GM19023 (cell line): ENCODE measurements at regions not wholly inside any gene's neighbourhood (a gene's known extent, or its start where the extent isn't known, plus 50 kb on each side); places are given as distances from the start of the nearest gene placed in this dataset.
A peak's percentile ranks its signal among the peaks of the same experiment; 100 is the strongest.
"Not testable (repeated sequence)": the region's sequence is repeated elsewhere in the genome, so short reads cannot be mapped to it uniquely, and the experiment has no call there.

Experiments used
- ATAC-seq: cut with Tn5 transposase; IDR thresholded peaks from one replicate; pipeline ENCODE4 v1.9.1; 2021; ENCODE audit warnings: mild to moderate bottlenecking, moderate library complexity; ENCODE audit not compliant: unreplicated experiment

DNA sequence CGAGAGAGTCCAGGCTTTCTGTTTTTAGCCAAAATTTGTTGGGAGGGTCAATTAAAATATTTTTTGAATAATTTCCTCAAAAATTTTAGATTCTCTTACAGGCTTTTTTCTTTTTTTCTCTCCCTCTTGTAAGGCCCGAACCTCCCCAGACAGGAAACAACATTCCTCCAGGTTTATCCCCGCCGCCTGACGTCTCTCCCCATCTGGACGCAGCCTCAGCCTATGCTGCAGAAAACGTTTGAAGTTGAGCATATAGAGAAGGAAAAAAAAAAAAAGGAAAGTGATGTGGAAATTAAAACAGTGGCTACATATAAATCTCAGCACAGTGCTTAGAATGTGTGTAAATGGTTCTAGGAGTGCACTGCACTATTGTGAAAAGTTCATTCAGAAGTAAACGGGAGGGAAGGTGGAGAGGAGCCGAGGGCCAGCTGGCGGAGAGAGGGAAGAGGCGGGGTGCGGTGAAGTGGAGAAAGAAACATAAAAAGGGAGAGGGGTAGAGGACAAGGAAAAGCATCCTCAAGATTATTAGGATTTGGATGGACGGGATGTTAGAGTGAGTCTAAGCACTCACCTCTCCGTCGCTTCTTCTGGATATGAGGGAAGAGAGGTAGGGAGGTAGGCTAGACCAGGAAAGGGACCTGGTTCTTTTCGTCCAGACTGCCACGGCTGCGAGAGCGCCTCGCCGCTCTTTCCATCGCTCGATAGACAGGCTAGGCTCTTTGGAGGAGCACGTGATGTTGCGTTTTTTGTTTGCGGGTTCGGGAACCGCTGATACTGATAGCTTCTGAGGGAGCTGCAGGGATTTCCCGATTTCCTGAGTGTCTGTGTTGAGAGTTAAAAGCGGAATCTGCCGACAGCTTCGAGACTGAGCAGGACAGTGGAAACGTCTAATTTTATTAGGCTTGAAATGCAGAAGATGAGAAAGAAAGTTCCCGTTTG, 98.7 kb downstream of the TRIM27 start:
- no peak for ATAC-seq

DNA sequence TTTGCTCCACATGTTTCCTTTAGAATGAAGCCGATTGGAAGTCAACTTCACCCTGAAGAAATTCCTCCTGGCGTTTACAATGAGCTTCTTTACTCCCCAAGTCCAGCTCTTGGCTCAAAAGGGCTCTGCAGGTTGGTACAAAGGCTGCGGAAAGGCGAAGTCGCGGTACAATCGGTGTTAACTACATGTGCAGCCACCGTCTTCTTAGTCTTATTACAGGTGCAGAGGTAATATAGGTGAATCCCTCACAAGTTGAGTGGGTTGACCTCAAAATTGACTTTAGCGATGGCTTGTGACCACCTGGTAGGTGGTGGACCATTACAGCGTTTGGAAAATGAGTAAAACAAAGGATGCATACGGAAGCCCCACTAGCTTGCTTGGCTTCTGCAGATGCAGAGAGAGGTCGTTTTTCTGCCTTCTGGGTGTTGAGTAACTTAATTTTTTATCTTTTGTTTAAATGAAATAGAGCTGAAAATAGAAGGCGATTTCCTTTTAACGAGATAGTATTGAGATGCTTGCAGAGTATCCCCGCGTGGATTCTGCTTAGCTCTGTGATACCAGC, 98.0 kb downstream of the TRIM27 start:
- ATAC-seq = no peak

DNA sequence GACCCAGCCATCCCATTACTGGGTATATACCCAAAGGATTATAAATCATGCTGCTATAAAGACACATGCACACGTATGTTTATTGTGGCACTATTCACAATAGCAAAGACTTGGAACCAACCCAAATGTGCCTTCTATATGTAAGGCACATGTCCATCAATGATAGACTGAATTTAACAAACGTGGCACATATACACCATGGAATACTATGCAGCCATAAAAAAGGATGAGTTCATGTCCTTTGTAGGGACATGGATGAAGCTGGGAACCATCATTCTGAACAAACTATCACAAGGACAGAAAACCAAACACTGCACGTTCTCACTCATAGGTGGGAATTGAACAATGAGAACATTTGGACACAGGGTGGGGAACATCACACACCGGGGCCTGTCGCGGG, 92.1 kb downstream of the TRIM27 start:
- not testable (repeated sequence) for ATAC-seq

DNA sequence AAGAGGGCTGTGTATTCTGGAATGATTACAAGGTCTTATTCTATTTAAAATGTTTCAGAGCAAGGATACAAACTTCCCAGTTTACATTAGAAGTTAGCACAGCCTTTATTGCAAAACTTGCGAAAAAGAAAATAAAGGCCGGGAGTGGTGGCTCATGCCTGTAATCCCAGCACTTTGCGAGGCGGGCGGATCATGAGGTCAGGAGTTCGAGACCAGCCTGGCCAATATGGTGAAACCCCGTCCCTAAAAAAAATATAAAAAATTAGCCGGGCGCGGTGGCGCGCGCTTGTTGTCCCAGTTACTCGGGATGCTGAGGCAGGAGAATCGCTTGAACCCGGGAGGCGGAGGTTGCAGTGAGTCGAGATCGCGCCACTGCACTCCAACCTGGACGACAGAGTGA, 87.1 kb downstream of the TRIM27 start:
- ATAC-seq = not testable (repeated sequence)

DNA sequence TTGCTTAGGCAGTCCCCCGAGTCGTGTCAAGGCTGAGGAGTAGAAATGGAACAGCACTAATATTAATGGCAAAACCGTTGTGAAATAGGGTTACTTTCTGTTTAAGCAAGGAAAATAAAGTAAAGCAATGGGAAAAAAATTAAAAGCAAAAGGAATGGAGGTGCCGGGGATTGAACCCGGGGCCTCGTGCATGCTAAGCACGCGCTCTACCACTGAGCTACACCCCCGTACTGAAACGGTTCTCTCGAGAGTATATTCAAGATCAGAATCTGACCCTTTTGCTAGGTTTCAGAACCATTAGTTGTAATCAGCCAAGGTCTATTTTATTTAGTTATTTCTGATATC, 85.5 kb downstream of the TRIM27 start:
- ATAC-seq = peak; percentile 58

DNA sequence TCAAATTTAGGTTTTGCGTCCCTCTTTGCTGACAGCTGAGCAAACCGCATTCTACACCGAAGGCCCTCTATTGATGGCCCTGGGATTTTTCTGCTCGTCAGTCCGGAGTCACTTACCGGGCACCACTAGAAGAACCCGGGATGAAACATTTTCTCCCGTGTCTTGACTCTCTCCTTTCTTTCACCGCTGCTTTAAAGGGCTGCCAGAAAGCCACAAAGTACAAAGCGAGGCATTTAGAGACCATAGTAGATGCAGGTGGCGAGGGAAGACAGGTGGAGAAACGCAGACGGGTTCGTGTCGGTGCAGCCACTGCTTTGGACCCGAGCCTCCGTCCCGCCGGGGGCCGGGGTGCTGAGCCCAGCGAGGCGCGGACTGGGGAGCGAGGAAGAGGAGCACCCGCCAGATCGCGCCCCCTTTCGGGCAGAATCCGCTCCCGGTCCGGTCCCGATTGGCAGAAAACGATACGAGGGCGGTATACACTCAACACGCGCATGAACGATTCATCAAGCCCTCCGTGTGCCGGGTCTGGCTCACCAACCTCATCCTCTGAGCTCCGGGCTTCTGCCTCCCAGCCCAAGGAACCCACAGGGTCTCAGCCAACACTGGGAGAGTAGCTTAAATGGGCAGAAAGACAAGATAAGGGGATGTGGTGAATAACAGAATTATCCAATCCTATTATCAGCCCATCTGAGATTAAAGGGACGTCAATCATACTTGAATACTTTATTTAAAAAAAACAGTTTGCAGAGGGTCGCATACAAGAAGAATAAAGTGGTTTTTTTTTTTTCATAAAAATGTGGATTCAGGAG, 84.9 kb downstream of the TRIM27 start:
- peak; percentile 63 for ATAC-seq

DNA sequence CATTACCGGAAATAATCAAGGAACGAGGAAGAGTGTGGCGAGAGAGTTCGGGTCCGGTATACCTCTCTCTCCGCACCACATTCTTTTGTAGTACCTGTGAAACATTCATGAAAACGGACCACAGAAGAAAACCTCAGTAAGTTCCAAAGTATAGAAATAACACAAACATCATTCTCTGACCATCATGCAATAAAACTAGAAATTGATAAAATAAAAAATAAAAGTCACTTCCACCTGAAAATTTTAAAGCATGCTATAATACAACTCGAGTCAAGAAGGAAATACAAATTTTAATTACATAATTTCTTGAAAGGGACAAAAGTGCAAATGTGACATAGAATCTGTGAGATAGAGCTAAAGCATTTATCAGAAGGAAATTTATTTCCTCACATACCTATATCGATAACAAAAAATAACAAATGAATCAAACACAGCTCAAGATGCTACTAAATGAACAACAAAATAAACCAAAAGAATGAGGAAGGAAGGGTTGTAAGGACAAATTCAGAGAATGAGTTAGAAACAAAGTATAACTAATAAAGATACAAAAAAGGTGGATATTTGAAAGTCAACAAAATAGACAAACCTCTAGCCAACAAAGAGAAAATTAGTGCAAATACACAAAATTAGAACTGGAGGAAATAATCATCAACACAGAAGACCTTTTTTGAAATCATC, 84.2 kb downstream of the TRIM27 start:
- ATAC-seq = no peak

DNA sequence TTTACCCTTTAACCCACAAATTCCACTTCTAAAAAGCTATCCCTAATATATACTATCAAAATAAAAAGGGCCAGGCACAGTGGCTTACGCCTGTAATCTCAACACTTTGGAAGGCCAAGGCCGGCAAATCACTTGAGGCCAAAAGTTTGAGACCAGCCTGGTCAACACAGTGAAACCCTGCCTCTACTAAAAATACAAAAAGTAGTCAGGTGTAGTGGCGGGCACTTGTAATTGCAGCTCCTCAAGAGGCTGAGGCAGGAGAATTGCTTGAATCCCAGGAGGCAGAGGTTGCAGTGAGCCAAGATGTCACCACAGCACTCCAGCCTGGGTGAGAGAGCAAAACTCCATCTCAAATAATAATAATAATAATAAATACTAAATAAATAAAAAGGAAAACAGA, 82.5 kb downstream of the TRIM27 start:
- ATAC-seq = no peak

DNA sequence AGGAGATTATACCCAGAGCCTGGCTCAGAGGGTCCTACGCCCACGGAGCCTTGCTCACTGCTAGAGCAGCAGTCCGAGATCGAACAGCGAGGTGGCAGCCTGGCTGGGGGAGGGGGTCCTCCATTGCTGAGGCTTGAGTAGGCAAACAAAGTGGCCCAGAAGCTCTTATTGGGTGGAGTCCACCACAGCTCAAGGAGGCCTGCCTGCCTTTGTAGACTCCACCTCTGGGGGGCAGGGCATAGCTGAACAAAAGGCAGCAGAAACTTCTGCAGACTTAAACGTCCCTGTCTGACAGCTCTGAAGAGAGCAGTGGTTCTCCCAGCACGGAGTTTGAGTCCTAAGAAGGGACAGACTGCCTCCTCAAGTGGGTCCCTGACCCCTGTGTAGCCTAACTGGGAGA, 75.0 kb downstream of the TRIM27 start:
- not testable (repeated sequence) for ATAC-seq
